ENCODE measurements at regions not wholly inside any gene's neighbourhood (a gene's known extent, or its start where the extent isn't known, plus 50 kb on each side); places are given as distances from the start of the nearest gene placed in this dataset.

- TF ChIP-seq CTCF (IDR thresholded peaks at IDR 0.05), result no peak
- TF ChIP-seq POLR2A (IDR thresholded peaks at IDR 0.05), result no peak
Measured at GRCh38 chr10:61821693-61822092, 79.8 kb upstream of the ARID5B start.

Data from right lobe of liver (tissue), 4 donors.